ENCODE measurements at regions not wholly inside any gene's neighbourhood (a gene's known extent, or its start where the extent isn't known, plus 50 kb on each side); places are given as distances from the start of the nearest gene placed in this dataset.

GRCh38 chr3:178186666-178187065 is 349.6 kb upstream of the KCNMB2 start:
- TF ChIP-seq HINFP (CRISPR knock-in tag; IDR thresholded peaks at IDR 0.05; ENCODE audit: low read depth) (no peak), PATZ1 (CRISPR knock-in tag; IDR thresholded peaks at IDR 0.05) (no peak), GABPB1 (CRISPR knock-in tag; IDR thresholded peaks at IDR 0.05) (no peak)
